Astrocyte of the cerebellum (primary cell): ENCODE measurements at regions not wholly inside any gene's neighbourhood (a gene's known extent, or its start where the extent isn't known, plus 50 kb on each side); places are given as distances from the start of the nearest gene placed in this dataset.

Source experiments
- DNase-seq: peaks from one replicate; pipeline ENCODE4 v3.0.0-alpha.2; 2011; ENCODE audit warnings: low read depth
- H3K4me3 ChIP-seq: 2 replicates; pipeline ENCODE4 v1.5.1; 2011; ENCODE audit warnings: mild to moderate bottlenecking, low read depth, low read length, moderate library complexity
- CTCF ChIP-seq: IDR thresholded peaks from 2 replicates; pipeline ENCODE4 v1.5.1; 2012; ENCODE audit warnings: low read length, low read depth, moderate library complexity, mild to moderate bottlenecking; ENCODE audit errors: missing control alignments
- in situ Hi-C: cut with HindIII; loops from 2 replicates; pipeline ENCODE4 v1.10.0; 2017; ENCODE audit warnings: low sequenced_read_pairs

GRCh38 chr9:86766511-86766910 is 180.8 kb downstream of the GAS1 start:
- DNase-seq = no peak
- in situ Hi-C loops = no loop called here
- H3K4me3 ChIP-seq = no peak overlapping the region
- TF ChIP-seq CTCF = no peak

GRCh38 chr9:86765746-86766430 is 181.4 kb downstream of the GAS1 start:
- no peak for TF ChIP-seq CTCF
- no peak overlapping the region for H3K4me3 ChIP-seq
- no peak for DNase-seq
- in situ Hi-C loops = no loop called here

GRCh38 chr9:86764671-86765343 is 182.5 kb downstream of the GAS1 start:
- DNase-seq = no peak
- in situ Hi-C loops = no loop called here
- H3K4me3 ChIP-seq = no peak overlapping the region
- no peak for TF ChIP-seq CTCF

GRCh38 chr9:86764221-86764624 is 183.1 kb downstream of the GAS1 start:
- in situ Hi-C loops = no loop called here
- no peak for DNase-seq
- H3K4me3 ChIP-seq = no peak overlapping the region
- no peak for TF ChIP-seq CTCF

GRCh38 chr9:86763791-86764190 is 183.5 kb downstream of the GAS1 start:
- in situ Hi-C loops = no loop called here
- no peak for TF ChIP-seq CTCF
- no peak overlapping the region for H3K4me3 ChIP-seq
- DNase-seq = no peak

GRCh38 chr9:86757382-86757720 is 190.0 kb downstream of the GAS1 start:
- TF ChIP-seq CTCF = no peak
- DNase-seq = no peak
- H3K4me3 ChIP-seq = no peak overlapping the region
- in situ Hi-C loops = no loop called here
